Stimulated activated effector memory CD8-positive, alpha-beta T cell treated with anti-CD3 and anti-CD28 coated beads, Interleukin-12 subunit alpha, Interleukin-12 subunit beta, amount 100 ng/mL, for 72 hours (primary cell): ENCODE measurements at regions not wholly inside any gene's neighbourhood (a gene's known extent, or its start where the extent isn't known, plus 50 kb on each side); places are given as distances from the start of the nearest gene placed in this dataset.
A peak's percentile ranks its signal among the peaks of the same experiment; 100 is the strongest.
"Not testable (repeated sequence)": the region's sequence is repeated elsewhere in the genome, so short reads cannot be mapped to it uniquely, and the experiment has no call there.

Source experiments
- ATAC-seq: fragments of 150-1000 bp; cut with Tn5 transposase; 2 replicates; pipeline ENCODE4 v1.10.0; 2021
- DNase-seq, 2 donors: peaks; one replicate each; pipeline ENCODE4 v3.0.0; 2021 to 2022; ENCODE audit warnings: low spot score in 2 of 2
- H3K27ac Mint-ChIP-seq: one replicate; pipeline ENCODE4 v1.8.0; 2022; ENCODE audit warnings: mild to moderate bottlenecking, mixed read lengths
- H3K36me3 Mint-ChIP-seq: one replicate; pipeline ENCODE4 v1.8.0; 2022; ENCODE audit warnings: mild to moderate bottlenecking, mixed read lengths
- H3K4me1 Mint-ChIP-seq: one replicate; pipeline ENCODE4 v1.8.0; 2022; ENCODE audit warnings: mixed read lengths
- H3K4me3 Mint-ChIP-seq: one replicate; pipeline ENCODE4 v1.8.0; 2022; ENCODE audit warnings: mild to moderate bottlenecking, mixed read lengths
- H3K9me3 Mint-ChIP-seq: one replicate; pipeline ENCODE4 v1.8.0; 2022; ENCODE audit warnings: mixed read lengths

DNA sequence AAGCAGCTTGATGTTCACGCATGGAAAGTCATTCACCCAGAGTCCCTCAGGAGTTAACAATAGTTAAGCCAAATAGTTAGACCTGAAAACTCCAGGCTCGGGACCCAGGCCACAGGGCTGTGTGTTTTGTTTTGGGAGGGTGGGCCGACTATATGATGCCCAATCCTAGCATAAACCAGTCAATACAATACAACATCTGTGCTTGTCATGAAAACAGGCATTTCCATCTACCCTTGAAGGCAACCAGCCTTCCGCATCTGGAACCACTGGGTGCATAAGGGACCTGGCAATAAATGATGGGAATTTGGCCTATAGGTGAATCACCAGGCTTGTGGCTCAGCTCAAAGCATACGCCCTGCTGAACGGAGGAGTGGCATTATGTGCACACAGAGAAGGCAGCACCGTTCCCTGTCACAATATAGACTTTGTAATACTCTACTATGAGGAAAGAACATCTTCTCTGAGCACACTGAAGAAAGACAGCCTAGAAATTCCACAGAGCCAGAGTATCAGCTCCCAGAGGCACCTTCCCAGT is 91.0 kb upstream of the FOXN3 start:
- H3K4me3 Mint-ChIP-seq: peak overlapping the region; percentile 49
- peak overlapping the region; percentile 96 for H3K27ac Mint-ChIP-seq
- peaks cover 9% of the 10 kb centered on the region for H3K36me3 Mint-ChIP-seq
- peaks cover 78% of the 10 kb centered on the region for H3K4me1 Mint-ChIP-seq
- ATAC-seq (no peak), DNase-seq (no peak)
- no peaks in the 10 kb centered on the region for H3K9me3 Mint-ChIP-seq

DNA sequence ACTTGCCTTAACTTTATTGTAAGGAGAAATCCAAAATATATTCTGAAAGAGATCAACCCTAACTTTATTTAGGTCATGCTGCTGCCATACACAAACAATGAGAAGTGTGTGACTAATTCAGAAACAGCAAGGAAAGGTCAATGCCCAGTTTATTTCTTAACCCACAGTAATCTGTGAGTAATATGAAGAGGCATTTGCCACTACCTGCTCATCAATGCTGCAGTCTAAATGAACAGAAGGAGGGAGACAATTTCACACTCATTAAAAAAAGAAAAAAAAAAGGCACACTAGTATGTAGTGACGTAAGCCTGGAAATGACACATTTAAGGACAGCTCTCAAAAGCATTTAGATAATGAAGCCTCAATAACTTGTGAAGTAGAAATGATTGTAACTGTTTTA is 90.5 kb upstream of the FOXN3 start:
- H3K9me3 Mint-ChIP-seq: no peaks in the 10 kb centered on the region
- H3K4me1 Mint-ChIP-seq: peaks cover 81% of the 10 kb centered on the region
- peak overlapping the region; percentile 49 for H3K4me3 Mint-ChIP-seq
- no peak for DNase-seq
- peak; percentile 86 for ATAC-seq
- peak overlapping the region; percentile 96 for H3K27ac Mint-ChIP-seq
- H3K36me3 Mint-ChIP-seq: peaks cover 14% of the 10 kb centered on the region

DNA sequence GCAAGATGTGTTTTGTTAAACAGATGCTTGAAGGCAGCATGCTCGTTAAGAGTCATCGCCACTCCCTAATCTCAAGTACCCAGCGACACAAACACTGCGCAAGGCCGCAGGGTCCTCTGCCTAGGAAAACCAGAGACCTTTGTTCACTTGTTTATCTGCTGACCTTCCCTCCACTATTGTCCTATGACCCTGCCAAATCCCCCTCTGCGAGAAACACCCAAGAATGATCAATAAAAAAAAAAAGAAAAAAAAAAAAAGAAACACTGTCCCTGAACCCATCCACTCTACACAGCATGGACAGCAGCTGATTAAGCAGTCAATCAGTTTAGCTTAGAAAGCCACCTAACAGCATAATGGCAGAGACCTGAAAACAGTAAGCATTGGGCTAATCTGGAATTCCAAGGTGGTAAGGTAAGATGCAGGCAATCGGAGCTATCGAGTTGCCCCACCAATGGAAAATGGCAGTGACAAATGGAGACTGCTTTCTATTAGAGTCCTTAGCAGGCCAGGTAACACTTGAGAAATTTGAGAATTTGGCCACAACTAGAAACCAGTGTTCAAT is 89.9 kb upstream of the FOXN3 start:
- not testable (repeated sequence) for H3K9me3 Mint-ChIP-seq, DNase-seq, ATAC-seq
- H3K4me3 Mint-ChIP-seq: peak overlapping the region; percentile 49
- H3K27ac Mint-ChIP-seq: peak overlapping the region; percentile 52
- H3K36me3 Mint-ChIP-seq: peaks cover 15% of the 10 kb centered on the region
- H3K4me1 Mint-ChIP-seq: peaks cover 77% of the 10 kb centered on the region

DNA sequence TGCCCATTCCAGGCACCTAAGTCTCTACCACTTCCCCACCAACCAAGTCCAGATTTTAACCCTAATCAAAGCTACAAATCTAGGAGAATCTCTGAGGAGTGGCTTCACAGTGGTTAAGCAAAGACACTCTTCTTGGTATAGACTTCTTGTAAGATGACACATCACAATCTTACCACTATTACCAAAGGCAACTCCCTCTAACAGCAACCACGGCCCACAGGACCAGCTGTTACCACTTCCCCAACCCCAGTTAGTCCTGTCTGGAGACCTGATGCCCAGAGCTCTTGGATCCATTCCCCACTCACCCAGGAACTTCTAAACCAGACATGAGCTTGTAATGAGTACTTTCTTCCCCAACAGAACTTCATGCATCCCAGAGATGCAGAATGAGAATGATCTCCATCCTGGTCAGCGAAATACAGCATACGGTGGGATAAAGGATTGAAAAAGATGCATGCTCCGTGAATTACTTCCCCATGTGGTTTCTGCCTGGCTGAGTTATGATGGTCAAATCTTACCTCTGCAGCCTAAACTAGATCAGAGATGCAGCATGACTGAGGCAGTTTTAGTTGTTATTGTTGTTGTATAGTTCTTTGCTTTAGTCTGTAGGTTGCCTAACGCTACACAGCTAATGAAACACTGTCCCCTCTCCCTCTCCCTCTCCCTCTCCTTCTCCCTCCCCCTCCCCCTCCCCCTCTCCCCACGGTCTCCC is 87.7 kb upstream of the FOXN3 start:
- Mint-ChIP-seq H3K36me3 (peaks cover 7% of the 10 kb centered on the region), H3K27ac (peak overlapping the region; percentile 1), H3K4me1 (peaks cover 60% of the 10 kb centered on the region), H3K9me3 (no peaks in the 10 kb centered on the region), H3K4me3 (peak overlapping the region; percentile 3)
- DNase-seq (peak; percentile 14 to 73), ATAC-seq (peak; percentile 82)

DNA sequence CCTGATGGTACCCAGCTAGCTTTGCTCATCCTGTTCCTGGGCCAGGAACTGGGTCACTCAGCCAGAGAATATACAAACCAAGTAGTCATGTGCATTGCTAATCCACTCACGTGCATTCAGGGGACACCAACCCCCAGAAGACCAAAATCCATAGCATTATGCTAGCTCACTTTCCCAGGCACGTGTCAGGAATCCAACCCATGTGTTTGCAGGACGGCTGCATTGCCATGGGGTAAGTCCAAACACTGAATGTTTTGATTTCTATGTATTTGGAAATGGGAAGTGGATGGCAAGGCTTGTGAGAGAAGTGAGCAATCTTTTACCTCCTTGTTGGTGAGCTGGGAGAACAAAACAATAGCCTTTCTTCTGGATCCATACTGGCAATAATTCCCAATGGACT is 87.1 kb upstream of the FOXN3 start:
- H3K4me1 Mint-ChIP-seq: peaks cover 54% of the 10 kb centered on the region
- no peaks in the 10 kb centered on the region for H3K9me3 Mint-ChIP-seq
- H3K4me3 Mint-ChIP-seq: no peak overlapping the region
- DNase-seq: no peak
- H3K27ac Mint-ChIP-seq: peak overlapping the region; percentile 1
- peaks cover 7% of the 10 kb centered on the region for H3K36me3 Mint-ChIP-seq
- no peak for ATAC-seq

DNA sequence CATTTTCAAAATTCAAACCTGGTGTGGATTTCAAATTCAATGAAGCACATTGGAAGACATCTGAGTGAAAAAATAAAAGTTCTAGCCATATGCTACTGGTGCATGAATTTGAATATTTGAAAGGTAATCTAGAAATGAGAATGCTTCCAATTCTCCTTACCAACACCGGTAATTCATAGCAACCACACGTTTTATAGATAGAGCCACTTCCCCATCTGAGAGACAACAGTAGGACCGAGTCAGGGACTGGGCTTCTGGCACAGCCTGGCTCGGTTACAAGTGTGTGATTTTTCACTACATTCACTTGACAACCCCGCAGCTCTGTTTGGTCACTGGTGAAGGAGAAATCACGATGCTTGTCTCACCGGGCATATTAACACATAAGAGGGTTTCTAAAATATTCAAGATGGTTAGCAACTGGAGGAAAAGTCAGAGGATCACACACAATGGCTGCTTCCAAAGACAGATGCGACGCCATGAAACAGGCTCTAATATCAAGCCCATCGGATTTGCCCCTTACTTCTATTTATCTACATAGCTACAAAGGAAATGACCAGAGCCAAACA is 86.5 kb upstream of the FOXN3 start:
- peak overlapping the region; percentile 1 for H3K27ac Mint-ChIP-seq
- H3K4me1 Mint-ChIP-seq: peaks cover 48% of the 10 kb centered on the region
- ATAC-seq (no peak), DNase-seq (no peak)
- H3K36me3 Mint-ChIP-seq: peaks cover 7% of the 10 kb centered on the region
- no peak overlapping the region for H3K4me3 Mint-ChIP-seq
- no peaks in the 10 kb centered on the region for H3K9me3 Mint-ChIP-seq

DNA sequence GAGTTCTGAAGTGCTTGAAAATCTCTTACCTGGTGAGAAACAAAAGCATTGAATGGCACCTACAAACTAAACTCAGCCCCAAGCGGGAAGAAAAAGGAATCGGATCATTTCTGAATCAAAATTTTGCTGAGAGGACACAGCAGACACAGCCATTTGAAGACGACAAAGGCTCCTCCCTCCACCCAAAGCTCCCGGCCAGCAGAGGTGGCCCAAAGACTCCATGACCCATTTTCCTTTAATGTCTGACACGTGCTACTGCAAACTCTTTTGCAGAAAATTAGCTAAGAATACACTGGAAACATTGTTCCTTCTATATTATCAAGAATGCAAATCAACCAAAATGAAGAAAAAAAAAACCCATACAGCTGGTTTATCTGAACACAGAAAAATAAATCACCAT is 85.9 kb upstream of the FOXN3 start:
- Mint-ChIP-seq H3K9me3 (no peaks in the 10 kb centered on the region), H3K4me3 (no peak overlapping the region), H3K36me3 (peaks cover 7% of the 10 kb centered on the region), H3K4me1 (peaks cover 42% of the 10 kb centered on the region), H3K27ac (no peak overlapping the region)
- DNase-seq (no peak), ATAC-seq (no peak)

DNA sequence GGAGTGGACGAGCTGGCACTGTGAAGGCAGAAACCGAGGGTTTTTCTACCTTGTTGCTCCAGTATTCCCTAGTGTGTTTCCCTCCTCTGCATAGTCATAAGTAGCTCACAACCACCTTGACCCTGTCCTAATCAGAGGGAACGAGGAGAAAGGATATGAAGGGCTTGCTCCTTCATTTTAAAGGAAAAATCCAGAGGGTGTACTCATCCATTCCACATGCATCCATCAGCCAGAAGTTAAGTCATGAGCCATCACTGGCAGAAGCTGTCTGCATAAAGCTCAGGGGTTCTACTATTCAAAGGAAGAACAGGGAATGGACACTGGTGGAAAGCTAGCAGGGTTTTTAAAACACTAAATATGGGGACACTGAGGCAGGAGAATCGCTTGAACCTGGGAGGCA is 84.3 kb upstream of the FOXN3 start:
- Mint-ChIP-seq H3K4me3 (no peak overlapping the region), H3K27ac (no peak overlapping the region), H3K36me3 (peaks cover 7% of the 10 kb centered on the region), H3K4me1 (peaks cover 40% of the 10 kb centered on the region), H3K9me3 (no peaks in the 10 kb centered on the region)
- no peak for ATAC-seq
- DNase-seq: no peak

DNA sequence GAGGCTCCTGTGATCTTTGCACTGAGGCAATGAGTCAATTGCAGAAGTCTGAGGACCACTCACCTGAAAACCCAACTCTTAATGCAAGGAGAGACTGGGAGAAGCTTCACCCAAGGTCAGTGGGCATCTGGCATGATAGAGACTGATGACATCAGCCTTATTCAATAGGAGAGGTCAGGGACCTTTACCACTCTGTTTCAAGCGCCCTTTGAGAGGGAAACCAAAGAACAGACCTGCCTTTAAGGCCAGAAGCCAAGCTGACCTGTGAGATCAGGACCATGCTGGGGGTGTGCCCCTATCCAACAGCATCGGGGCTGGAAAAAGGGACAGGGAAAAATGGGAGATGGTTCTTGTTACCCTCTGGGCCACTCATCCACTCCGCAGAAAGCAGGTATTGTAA is 83.3 kb upstream of the FOXN3 start:
- no peak overlapping the region for H3K4me3 Mint-ChIP-seq
- peaks cover 7% of the 10 kb centered on the region for H3K36me3 Mint-ChIP-seq
- no peak for DNase-seq
- peak overlapping the region; percentile 58 for H3K27ac Mint-ChIP-seq
- H3K9me3 Mint-ChIP-seq: no peaks in the 10 kb centered on the region
- ATAC-seq: no peak
- H3K4me1 Mint-ChIP-seq: peaks cover 42% of the 10 kb centered on the region

DNA sequence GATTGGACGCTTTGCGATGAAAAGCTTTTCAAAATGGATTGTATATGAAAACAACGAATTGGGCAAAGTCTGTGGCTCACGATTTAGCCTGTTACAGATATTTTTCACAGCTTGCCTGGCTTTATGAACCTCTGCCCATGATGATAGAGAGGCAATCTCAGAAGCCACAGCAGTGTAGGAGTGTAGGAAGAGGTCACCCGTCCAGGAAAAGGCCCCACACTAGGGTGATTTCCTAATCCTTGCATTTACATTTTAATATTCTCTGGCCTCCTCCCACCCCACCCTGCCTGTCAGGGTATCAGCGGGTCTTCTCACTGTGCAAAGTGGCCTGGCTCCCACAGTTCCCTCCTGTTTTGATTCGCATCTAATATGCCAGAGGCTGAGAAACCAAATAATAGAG is 81.8 kb upstream of the FOXN3 start:
- Mint-ChIP-seq H3K4me1 (peaks cover 29% of the 10 kb centered on the region), H3K9me3 (no peaks in the 10 kb centered on the region), H3K4me3 (no peak overlapping the region), H3K27ac (no peak overlapping the region), H3K36me3 (peaks cover 7% of the 10 kb centered on the region)
- no peak for DNase-seq
- no peak for ATAC-seq

DNA sequence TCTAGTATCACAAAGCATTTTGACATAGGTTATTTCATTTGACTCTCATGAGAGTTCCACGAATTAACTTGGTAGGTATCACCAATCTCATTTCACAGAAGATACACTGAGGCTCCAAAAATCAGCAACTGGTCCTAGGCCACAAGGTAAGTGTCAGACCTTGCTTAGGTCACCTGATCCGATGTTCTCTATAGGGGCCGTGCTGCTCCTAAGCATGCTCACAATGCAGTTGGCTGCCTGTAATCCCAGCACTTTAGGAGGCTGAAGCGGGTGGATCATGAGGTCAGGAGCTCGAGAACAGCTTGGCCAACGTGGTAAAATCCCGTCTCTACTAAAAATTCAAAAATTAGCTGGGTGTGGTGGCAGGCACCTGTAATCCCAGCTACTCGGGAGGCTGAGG is 78.7 kb upstream of the FOXN3 start:
- ATAC-seq: no peak
- H3K27ac Mint-ChIP-seq: no peak overlapping the region
- no peak for DNase-seq
- H3K9me3 Mint-ChIP-seq: no peaks in the 10 kb centered on the region
- peaks cover 22% of the 10 kb centered on the region for H3K4me1 Mint-ChIP-seq
- no peaks in the 10 kb centered on the region for H3K36me3 Mint-ChIP-seq
- H3K4me3 Mint-ChIP-seq: no peak overlapping the region

DNA sequence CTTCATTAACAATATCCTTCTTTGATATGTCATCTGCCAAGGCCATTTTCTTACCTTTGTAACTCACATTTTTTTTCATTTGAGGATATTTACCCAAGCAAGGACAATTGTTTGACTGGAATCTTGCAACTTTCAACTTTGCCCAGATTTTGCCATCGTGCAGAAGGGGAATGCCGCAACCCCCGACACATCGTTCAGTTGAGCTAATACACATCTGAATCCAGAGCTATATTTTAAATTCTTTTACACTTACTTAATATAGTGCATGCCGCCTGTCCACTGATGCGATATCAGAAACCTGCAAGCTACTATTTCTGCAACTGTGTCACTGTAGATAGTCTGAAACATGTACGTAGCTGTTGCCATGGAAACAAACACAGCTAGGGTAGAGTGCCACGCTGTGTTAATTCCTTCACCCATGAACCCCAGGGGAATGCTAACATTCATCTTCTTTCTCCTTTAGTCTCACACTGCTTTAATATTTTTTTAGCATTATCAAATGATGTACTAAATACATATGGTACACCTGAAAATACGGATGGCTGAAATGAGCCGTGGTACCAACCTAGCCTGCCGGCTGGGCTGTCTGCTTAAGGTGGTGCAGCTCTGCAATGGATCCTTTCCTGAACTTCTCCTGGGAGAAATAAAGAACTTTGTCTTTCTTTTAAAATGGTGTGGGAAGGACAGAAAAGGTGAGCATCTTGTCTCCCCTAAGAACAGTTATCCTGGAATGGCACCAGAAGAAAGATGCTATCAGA is 77.0 kb upstream of the FOXN3 start:
- no peaks in the 10 kb centered on the region for H3K9me3 Mint-ChIP-seq
- no peak overlapping the region for H3K27ac Mint-ChIP-seq
- no peaks in the 10 kb centered on the region for H3K36me3 Mint-ChIP-seq
- H3K4me3 Mint-ChIP-seq: no peak overlapping the region
- peak; percentile 31 for ATAC-seq
- peaks cover 17% of the 10 kb centered on the region for H3K4me1 Mint-ChIP-seq
- no peak for DNase-seq

DNA sequence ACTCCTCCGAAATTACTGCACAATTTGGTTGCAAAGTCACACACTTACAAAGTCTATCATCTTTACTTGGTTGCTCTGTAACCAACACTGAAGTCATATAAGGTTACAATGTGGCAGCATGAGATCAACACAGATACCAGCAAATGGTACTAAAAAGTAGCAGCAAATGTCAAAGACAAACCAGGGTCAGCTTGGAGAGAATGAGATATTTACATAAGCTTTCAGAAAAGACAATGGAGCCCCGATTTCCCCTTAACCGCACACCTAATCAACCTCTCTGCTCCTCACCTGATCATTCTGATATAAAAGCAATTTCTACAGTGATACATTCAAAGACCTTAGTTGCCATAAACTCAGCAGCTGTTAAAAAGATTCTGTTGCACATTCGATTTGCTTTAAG is 76.4 kb upstream of the FOXN3 start:
- no peak overlapping the region for H3K4me3 Mint-ChIP-seq
- ATAC-seq: no peak
- H3K36me3 Mint-ChIP-seq: no peaks in the 10 kb centered on the region
- H3K4me1 Mint-ChIP-seq: peaks cover 17% of the 10 kb centered on the region
- DNase-seq: no peak
- H3K9me3 Mint-ChIP-seq: no peaks in the 10 kb centered on the region
- no peak overlapping the region for H3K27ac Mint-ChIP-seq

DNA sequence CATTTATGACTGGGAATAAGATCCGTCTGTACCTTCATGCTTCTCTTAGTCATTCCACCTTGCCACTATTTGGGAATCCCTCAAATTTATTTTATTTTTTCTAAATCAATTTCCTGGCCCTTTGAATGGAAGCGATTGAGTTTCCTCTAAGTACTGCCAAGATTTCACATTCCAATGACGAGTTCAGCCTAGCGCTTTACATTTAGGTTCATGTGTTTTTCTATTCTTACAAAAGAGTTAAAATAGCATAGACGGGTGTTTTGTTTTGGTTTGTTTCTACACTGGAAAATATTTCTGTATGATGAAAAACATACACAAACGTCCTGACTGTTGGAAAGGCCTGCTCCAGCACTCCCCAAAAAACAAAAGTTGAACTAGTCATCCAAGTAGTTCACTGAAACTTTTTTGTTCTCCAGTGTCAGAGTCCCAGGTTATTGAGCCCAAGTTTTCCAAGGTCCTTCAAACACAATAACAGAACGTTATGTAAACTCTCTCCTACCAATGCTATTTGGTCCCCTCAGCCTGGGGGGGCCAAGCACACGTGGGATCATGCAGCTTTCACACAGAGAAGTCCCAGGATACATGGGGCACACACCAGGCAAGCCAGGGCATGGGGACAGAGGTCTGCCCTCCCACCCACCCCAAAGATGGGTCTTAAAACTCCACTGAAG is 74.8 kb upstream of the FOXN3 start:
- Mint-ChIP-seq H3K9me3 (no peaks in the 10 kb centered on the region), H3K4me3 (no peak overlapping the region), H3K27ac (peak overlapping the region; percentile 10), H3K4me1 (peaks cover 23% of the 10 kb centered on the region), H3K36me3 (no peaks in the 10 kb centered on the region)
- no peak for DNase-seq
- ATAC-seq: no peak

DNA sequence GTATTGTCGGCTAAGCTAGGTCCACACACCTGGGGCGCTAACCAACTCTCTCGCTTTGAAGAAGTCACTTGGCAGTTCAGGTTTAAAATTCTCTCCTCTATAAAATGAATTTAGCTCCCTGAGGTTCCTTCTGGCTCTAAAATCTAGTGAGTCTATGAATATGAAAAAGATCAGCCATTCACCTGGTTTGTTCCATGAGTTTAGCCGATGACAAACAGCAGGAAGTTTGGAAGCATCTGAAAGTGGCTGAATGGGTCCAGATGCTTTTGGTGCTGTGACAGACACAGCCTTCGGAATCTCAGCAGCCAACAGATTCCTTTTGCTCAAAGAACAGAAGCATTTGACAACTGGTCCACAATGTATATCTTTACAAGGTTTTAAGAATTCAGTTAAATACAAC is 73.4 kb upstream of the FOXN3 start:
- no peak overlapping the region for H3K4me3 Mint-ChIP-seq
- H3K36me3 Mint-ChIP-seq: no peaks in the 10 kb centered on the region
- DNase-seq (no peak), ATAC-seq (no peak)
- no peak overlapping the region for H3K27ac Mint-ChIP-seq
- peaks cover 27% of the 10 kb centered on the region for H3K4me1 Mint-ChIP-seq
- H3K9me3 Mint-ChIP-seq: no peaks in the 10 kb centered on the region
